HEK293 (cell line): ENCODE measurements at regions not wholly inside any gene's neighbourhood (a gene's known extent, or its start where the extent isn't known, plus 50 kb on each side); places are given as distances from the start of the nearest gene placed in this dataset.
"Not testable (repeated sequence)": the region's sequence is repeated elsewhere in the genome, so short reads cannot be mapped to it uniquely, and the experiment has no call there.

Source experiments
- CTCF ChIA-PET: fragments of 350-600 bp; formaldehyde crosslinking; extraction: SDS; loops from one replicate; lab custom pipeline; 2021; ENCODE audit warnings: antibody characterized with exemption; lab: Yijun Ruan, JAX
- POLR2A ChIA-PET: fragments of 300-600 bp; formaldehyde crosslinking; extraction: SDS; loops from one replicate; lab custom pipeline; 2020; ENCODE audit warnings: antibody characterized with exemption, inconsistent platforms; lab: Yijun Ruan, JAX
- H3K27ac ChIP-seq: fragments of 200-500 bp; sonication (Bioruptor generic); 2 replicates; pipeline ENCODE4 v1.5.1; 2014; ENCODE audit warnings: low read depth, low read length, control low read depth, inconsistent platforms; ENCODE audit errors: extremely low read depth
- H3K36me3 ChIP-seq, 2 experiments: fragments of 200-500 bp in 1 of 2; sonication (Bioruptor generic) in 1 of 2; 1 replicate in 1 of 2; 2 replicates in 1 of 2; pipeline ENCODE4 v1.5.1; 2014 to 2017; ENCODE audit warnings: inconsistent platforms in 2 of 2, low read length in 2 of 2; ENCODE audit not compliant: control insufficient read depth in 2 of 2, insufficient read depth in 1 of 2
- H3K4me1 ChIP-seq: fragments of 200-500 bp; sonication (Bioruptor generic); 2 replicates; pipeline ENCODE4 v1.5.1; 2014; ENCODE audit warnings: mild to moderate bottlenecking, low read length, inconsistent platforms; ENCODE audit not compliant: control insufficient read depth, insufficient read depth
- H3K4me3 ChIP-seq: 2 replicates; pipeline ENCODE4 v1.5.1; 2011; ENCODE audit warnings: low read depth, mild to moderate bottlenecking, control low read depth, low read length, moderate library complexity
- H3K9me3 ChIP-seq: fragments of 200-500 bp; sonication (Bioruptor generic); 2 replicates; pipeline ENCODE4 v1.5.1; 2014; ENCODE audit warnings: low read depth, low read length, inconsistent platforms; ENCODE audit not compliant: control insufficient read depth, insufficient read depth
- BCL11B ChIP-seq: fragments of 450-650 bp; formaldehyde crosslinking; IDR thresholded peaks from 2 replicates; pipeline ENCODE4 v1.5.1; 2016; ENCODE audit warnings: low read depth, missing biosample characterization, missing genetic modification characterization
- IKZF3 ChIP-seq: fragments of 450-650 bp; IDR thresholded peaks from 2 replicates; pipeline ENCODE4 v1.5.0; 2018; ENCODE audit warnings: missing biosample characterization, mild to moderate bottlenecking, missing genetic modification characterization, moderate library complexity
- TCF7L2 ChIP-seq: IDR thresholded peaks from 2 replicates; pipeline ENCODE4 v1.6.1; 2011; ENCODE audit warnings: low read depth, mild to moderate bottlenecking, inconsistent platforms, low read length, moderate library complexity, borderline replicate concordance
- ZBTB10 ChIP-seq: fragments of 450-650 bp; formaldehyde crosslinking; IDR thresholded peaks from 2 replicates; pipeline ENCODE4 v1.5.1; 2016; ENCODE audit warnings: missing biosample characterization, missing genetic modification characterization
- ZBTB26 ChIP-seq: fragments of 450-650 bp; formaldehyde crosslinking; optimal IDR thresholded peaks from 2 replicates; pipeline ENCODE3; 2016; ENCODE audit warnings: missing biosample characterization, mild to moderate bottlenecking, missing genetic modification characterization
- ZBTB49 ChIP-seq: fragments of 450-650 bp; formaldehyde crosslinking; IDR thresholded peaks from 2 replicates; pipeline ENCODE4 v1.5.1; 2016; ENCODE audit warnings: missing biosample characterization, missing genetic modification characterization, low read depth
- ZNF174 ChIP-seq: fragments of 450-650 bp; formaldehyde crosslinking; IDR thresholded peaks from 2 replicates; pipeline ENCODE4 v1.5.0; 2017; ENCODE audit warnings: missing biosample characterization, mild to moderate bottlenecking, missing genetic modification characterization
- ZNF280D ChIP-seq: fragments of 450-650 bp; formaldehyde crosslinking; IDR thresholded peaks from 2 replicates; pipeline ENCODE4 v1.5.1; 2016; ENCODE audit warnings: missing biosample characterization, missing genetic modification characterization
- ZNF350 ChIP-seq: fragments of 450-650 bp; formaldehyde crosslinking; IDR thresholded peaks from 2 replicates; pipeline ENCODE4 v1.5.0; 2017; ENCODE audit warnings: missing biosample characterization, mild to moderate bottlenecking, missing genetic modification characterization
- ZNF354C ChIP-seq: fragments of 450-650 bp; formaldehyde crosslinking; IDR thresholded peaks from 2 replicates; pipeline ENCODE4 v1.5.1; 2016; ENCODE audit warnings: missing biosample characterization, missing genetic modification characterization, low read depth, borderline replicate concordance
- ZNF391 ChIP-seq: fragments of 450-650 bp; formaldehyde crosslinking; IDR thresholded peaks from 2 replicates; pipeline ENCODE4 v1.5.1; 2016; ENCODE audit warnings: low read depth, missing biosample characterization, missing genetic modification characterization, borderline replicate concordance
- ZNF473 ChIP-seq: fragments of 450-650 bp; formaldehyde crosslinking; IDR thresholded peaks from 2 replicates; pipeline ENCODE4 v1.5.1; 2017; ENCODE audit warnings: missing biosample characterization, missing genetic modification characterization
- ZNF513 ChIP-seq: fragments of 450-650 bp; IDR thresholded peaks from 2 replicates; pipeline ENCODE4 v1.5.1; 2018; ENCODE audit warnings: missing biosample characterization, missing genetic modification characterization
- ZNF654 ChIP-seq: fragments of 450-650 bp; formaldehyde crosslinking; IDR thresholded peaks from 2 replicates; pipeline ENCODE4 v1.5.1; 2016; ENCODE audit warnings: low read depth, missing biosample characterization, missing genetic modification characterization
- ZNF677 ChIP-seq: fragments of 450-650 bp; IDR thresholded peaks from 2 replicates; pipeline ENCODE4 v1.5.0; 2018; ENCODE audit warnings: missing biosample characterization, mild to moderate bottlenecking, missing genetic modification characterization, moderate library complexity
- ZSCAN16 ChIP-seq: fragments of 450-650 bp; formaldehyde crosslinking; IDR thresholded peaks from 2 replicates; pipeline ENCODE4 v1.5.1; 2016; ENCODE audit warnings: missing biosample characterization, missing genetic modification characterization
- ZSCAN23 ChIP-seq: fragments of 450-650 bp; formaldehyde crosslinking; IDR thresholded peaks from 2 replicates; pipeline ENCODE4 v1.5.1; 2016; ENCODE audit warnings: missing biosample characterization, missing genetic modification characterization
- ZSCAN5A ChIP-seq: fragments of 450-650 bp; formaldehyde crosslinking; IDR thresholded peaks from 2 replicates; pipeline ENCODE4 v1.5.1; 2016; ENCODE audit warnings: missing biosample characterization, missing genetic modification characterization

GRCh38 chr7:84855758-84856157 is 331.1 kb downstream of the SEMA3D start:
- POLR2A ChIA-PET: no interaction called here
- H3K27ac ChIP-seq: no peak overlapping the region
- H3K4me1 ChIP-seq: no peaks in the 10 kb centered on the region
- no peak overlapping the region for H3K4me3 ChIP-seq
- no peaks in the 10 kb centered on the region for H3K9me3 ChIP-seq
- no peak for TF ChIP-seq ZNF654
- TF ChIP-seq ZNF350 (tag by site-specific recombination): no peak
- no peak for TF ChIP-seq ZSCAN23 (tag by site-specific recombination)
- no peak for TF ChIP-seq ZNF391 (tag by site-specific recombination)
- no peak for TF ChIP-seq ZNF354C
- no peak for TF ChIP-seq TCF7L2
- TF ChIP-seq ZNF473 (tag by site-specific recombination): no peak
- TF ChIP-seq ZBTB49 (tag by site-specific recombination): no peak
- TF ChIP-seq, all 188 proteins: peak for 0
- CTCF ChIA-PET: interaction anchor here (0.6 kb wide), 1 partner anchor 296 kb away, joined by 3 read pairs; no protein-coding TSS in a partner anchor
- H3K36me3 ChIP-seq: no peaks in the 10 kb centered on the region

- CTCF ChIA-PET, H3K27ac ChIP-seq, H3K9me3 ChIP-seq, H3K4me3 ChIP-seq, H3K4me1 ChIP-seq, H3K36me3 ChIP-seq, POLR2A ChIA-PET: not testable (repeated sequence)
Observed at GRCh38 chr7:84848974-84849372, 337.9 kb downstream of the SEMA3D start.

GRCh38 chr7:84848219-84848973 is 338.5 kb downstream of the SEMA3D start:
- Histone ChIP-seq H3K36me3 (no peaks in the 10 kb centered on the region), H3K9me3 (no peaks in the 10 kb centered on the region), H3K27ac (no peak overlapping the region), H3K4me1 (no peaks in the 10 kb centered on the region), H3K4me3 (no peak overlapping the region)
- ChIA-PET POLR2A (no interaction called here), CTCF (no interaction called here)
- no peak for TF ChIP-seq IKZF3 (tag by site-specific recombination)
- no peak for TF ChIP-seq ZSCAN16 (tag by site-specific recombination)
- no peak for TF ChIP-seq ZSCAN5A (tag by site-specific recombination)
- TF ChIP-seq BCL11B (tag by site-specific recombination): no peak
- TF ChIP-seq ZNF174 (tag by site-specific recombination): no peak
- TF ChIP-seq ZBTB10 (tag by site-specific recombination): no peak
- no peak for TF ChIP-seq ZNF677 (tag by site-specific recombination)
- no peak for TF ChIP-seq ZNF513 (tag by site-specific recombination)
- TF ChIP-seq ZBTB26 (tag by site-specific recombination): no peak
- TF ChIP-seq ZNF280D (tag by site-specific recombination): no peak
